ENCODE measurements at regions not wholly inside any gene's neighbourhood (a gene's known extent, or its start where the extent isn't known, plus 50 kb on each side); places are given as distances from the start of the nearest gene placed in this dataset.

DNA sequence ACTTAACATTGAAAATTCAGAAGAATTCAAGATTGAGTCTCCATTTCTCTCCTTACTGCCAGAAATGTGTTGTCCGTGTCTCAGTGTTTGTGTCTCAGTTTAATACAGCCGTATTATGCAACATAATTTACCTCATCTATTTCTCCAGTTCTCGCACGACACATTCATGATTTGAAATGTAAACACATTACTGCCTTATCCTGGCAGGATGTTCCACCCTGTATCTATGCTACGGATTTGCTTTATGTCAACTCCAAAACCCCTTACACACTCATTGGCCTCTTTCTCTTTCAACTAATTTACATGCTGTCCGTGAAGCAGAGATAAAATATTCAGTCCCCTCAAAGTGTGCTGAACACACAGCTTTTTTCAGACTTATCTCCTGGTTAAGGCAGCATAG lies 653.7 kb upstream of the SEMA3D start:
- no peak for TF ChIP-seq TCF12 (IDR thresholded peaks at IDR 0.05; ENCODE audit: low read depth)
- TF ChIP-seq, protein P1, sequence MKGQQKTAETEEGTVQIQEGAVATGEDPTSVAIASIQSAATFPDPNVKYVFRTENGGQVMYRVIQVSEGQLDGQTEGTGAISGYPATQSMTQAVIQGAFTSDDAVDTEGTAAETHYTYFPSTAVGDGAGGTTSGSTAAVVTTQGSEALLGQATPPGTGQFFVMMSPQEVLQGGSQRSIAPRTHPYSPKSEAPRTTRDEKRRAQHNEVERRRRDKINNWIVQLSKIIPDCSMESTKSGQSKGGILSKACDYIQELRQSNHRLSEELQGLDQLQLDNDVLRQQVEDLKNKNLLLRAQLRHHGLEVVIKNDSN (IDR thresholded peaks at IDR 0.05) = no peak
- no peak for TF ChIP-seq TEAD4 (IDR thresholded peaks at IDR 0.05)
- no peak for TF ChIP-seq TAF1 (IDR thresholded peaks at IDR 0.05; ENCODE audit: low read depth)
- no peak for TF ChIP-seq CREB1 (IDR thresholded peaks at IDR 0.05; ENCODE audit: low read depth)
- no peak for TF ChIP-seq YY1 (IDR thresholded peaks at IDR 0.05; ENCODE audit: low read depth)
- TF ChIP-seq NFIC (IDR thresholded peaks at IDR 0.05) = no peak
- TF ChIP-seq RAD21 (IDR thresholded peaks at IDR 0.05; ENCODE audit: low read depth) = no peak
- TF ChIP-seq FOXM1 (IDR thresholded peaks at IDR 0.05; ENCODE audit: borderline replicate concordance, low read depth) = no peak
- TF ChIP-seq, protein P2, sequence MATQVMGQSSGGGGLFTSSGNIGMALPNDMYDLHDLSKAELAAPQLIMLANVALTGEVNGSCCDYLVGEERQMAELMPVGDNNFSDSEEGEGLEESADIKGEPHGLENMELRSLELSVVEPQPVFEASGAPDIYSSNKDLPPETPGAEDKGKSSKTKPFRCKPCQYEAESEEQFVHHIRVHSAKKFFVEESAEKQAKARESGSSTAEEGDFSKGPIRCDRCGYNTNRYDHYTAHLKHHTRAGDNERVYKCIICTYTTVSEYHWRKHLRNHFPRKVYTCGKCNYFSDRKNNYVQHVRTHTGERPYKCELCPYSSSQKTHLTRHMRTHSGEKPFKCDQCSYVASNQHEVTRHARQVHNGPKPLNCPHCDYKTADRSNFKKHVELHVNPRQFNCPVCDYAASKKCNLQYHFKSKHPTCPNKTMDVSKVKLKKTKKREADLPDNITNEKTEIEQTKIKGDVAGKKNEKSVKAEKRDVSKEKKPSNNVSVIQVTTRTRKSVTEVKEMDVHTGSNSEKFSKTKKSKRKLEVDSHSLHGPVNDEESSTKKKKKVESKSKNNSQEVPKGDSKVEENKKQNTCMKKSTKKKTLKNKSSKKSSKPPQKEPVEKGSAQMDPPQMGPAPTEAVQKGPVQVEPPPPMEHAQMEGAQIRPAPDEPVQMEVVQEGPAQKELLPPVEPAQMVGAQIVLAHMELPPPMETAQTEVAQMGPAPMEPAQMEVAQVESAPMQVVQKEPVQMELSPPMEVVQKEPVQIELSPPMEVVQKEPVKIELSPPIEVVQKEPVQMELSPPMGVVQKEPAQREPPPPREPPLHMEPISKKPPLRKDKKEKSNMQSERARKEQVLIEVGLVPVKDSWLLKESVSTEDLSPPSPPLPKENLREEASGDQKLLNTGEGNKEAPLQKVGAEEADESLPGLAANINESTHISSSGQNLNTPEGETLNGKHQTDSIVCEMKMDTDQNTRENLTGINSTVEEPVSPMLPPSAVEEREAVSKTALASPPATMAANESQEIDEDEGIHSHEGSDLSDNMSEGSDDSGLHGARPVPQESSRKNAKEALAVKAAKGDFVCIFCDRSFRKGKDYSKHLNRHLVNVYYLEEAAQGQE (IDR thresholded peaks at IDR 0.05; ENCODE audit: low read depth) = no peak
- no peak for TF ChIP-seq CEBPB (IDR thresholded peaks at IDR 0.05)
- TF ChIP-seq ZBTB7A (IDR thresholded peaks at IDR 0.05; ENCODE audit: low read depth) = no peak
- no peak for TF ChIP-seq EGR1 (IDR thresholded peaks at IDR 0.05)

DNA sequence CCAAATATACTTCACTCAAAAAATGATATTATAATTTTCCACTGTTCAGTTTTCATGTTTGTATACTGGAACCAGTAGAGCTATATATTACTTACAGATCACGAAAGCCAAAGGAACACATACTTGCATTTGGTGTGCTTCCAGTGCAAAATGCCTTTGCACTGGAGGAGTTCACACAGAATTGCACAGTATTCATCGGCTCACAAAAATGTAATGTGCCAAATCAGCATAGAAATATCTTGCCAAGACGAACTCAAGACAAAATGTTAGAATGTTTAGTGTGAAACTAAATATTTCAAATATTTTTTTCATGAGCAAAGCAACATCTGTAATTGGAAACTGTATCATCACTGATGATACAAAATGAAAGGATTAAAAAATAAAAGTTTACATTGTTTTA lies 646.2 kb upstream of the SEMA3D start:
- TF ChIP-seq TAF1 (IDR thresholded peaks at IDR 0.05; ENCODE audit: low read depth) (no peak), TCF12 (IDR thresholded peaks at IDR 0.05; ENCODE audit: low read depth) (no peak), RAD21 (IDR thresholded peaks at IDR 0.05; ENCODE audit: low read depth) (no peak), FOXM1 (IDR thresholded peaks at IDR 0.05; ENCODE audit: borderline replicate concordance, low read depth) (no peak), EP300 (IDR thresholded peaks at IDR 0.05; ENCODE audit: borderline replicate concordance) (no peak), CEBPB (IDR thresholded peaks at IDR 0.05) (no peak), TEAD4 (IDR thresholded peaks at IDR 0.05) (no peak), EGR1 (IDR thresholded peaks at IDR 0.05) (no peak), YY1 (IDR thresholded peaks at IDR 0.05; ENCODE audit: low read depth) (no peak), CREB1 (IDR thresholded peaks at IDR 0.05; ENCODE audit: low read depth) (no peak), NFIC (IDR thresholded peaks at IDR 0.05) (no peak), ZBTB7A (IDR thresholded peaks at IDR 0.05; ENCODE audit: low read depth) (no peak)
- TF ChIP-seq, protein P3, sequence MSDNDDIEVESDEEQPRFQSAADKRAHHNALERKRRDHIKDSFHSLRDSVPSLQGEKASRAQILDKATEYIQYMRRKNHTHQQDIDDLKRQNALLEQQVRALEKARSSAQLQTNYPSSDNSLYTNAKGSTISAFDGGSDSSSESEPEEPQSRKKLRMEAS (IDR thresholded peaks at IDR 0.05) = no peak
- TF ChIP-seq, protein P2 (IDR thresholded peaks at IDR 0.05; ENCODE audit: low read depth) = no peak
- TF ChIP-seq, protein P1 (IDR thresholded peaks at IDR 0.05) = no peak

DNA sequence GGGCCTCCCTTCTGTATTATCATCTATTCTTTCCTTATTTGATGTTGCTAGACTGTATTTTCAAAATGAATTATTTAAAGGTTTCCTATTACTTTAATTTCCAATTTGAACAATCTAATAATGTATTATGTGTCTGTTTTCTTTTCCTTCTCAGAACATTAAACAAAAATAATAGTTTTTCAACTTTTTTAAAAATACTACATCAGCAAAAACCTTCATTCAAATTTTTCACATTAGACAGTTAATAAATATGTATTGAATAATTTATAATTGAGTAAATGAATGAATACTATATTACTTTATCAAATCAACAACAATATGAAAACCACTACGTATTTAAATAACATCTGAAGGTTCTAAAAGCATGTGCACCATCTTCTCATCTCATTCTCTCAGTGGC lies 644.1 kb upstream of the SEMA3D start:
- no peak for TF ChIP-seq FOXM1 (IDR thresholded peaks at IDR 0.05; ENCODE audit: borderline replicate concordance, low read depth)
- no peak for TF ChIP-seq TEAD4 (IDR thresholded peaks at IDR 0.05)
- TF ChIP-seq, protein P3 (IDR thresholded peaks at IDR 0.05) = no peak
- TF ChIP-seq CREB1 (IDR thresholded peaks at IDR 0.05; ENCODE audit: low read depth) = no peak
- TF ChIP-seq TAF1 (IDR thresholded peaks at IDR 0.05; ENCODE audit: low read depth) = no peak
- no peak for TF ChIP-seq TCF12 (IDR thresholded peaks at IDR 0.05; ENCODE audit: low read depth)
- no peak for TF ChIP-seq EGR1 (IDR thresholded peaks at IDR 0.05)
- no peak for TF ChIP-seq EP300 (IDR thresholded peaks at IDR 0.05; ENCODE audit: borderline replicate concordance)

DNA sequence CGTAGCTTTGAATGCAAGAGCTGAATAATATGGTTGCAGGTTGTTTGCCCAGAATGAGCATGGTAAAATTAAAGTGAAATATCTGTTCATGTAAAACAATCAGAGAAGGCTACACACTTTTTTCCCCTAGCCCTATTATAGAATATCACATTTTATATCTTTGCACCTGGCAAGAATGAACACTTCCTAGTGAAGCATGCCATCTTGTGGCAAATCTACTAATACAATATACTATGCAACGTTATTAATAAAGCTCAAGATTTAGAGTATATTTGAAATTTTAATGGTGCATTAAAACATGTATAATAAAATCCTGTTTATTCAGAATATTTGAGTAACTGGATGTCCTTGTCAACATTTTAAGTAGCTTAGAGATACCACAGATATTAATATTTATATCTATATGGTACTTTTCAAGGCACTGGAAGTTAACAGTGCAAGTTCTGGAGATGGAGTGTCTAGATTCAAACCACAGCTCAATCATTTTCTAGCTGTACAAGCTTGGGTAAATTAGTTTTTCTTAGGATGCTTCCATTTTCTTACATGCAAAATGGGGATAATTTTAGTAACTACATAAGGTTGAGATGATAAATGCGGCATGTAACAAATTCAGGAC lies 643.1 kb upstream of the SEMA3D start:
- TF ChIP-seq, protein P1 (IDR thresholded peaks at IDR 0.05) = no peak
- peak; percentile 69 for TF ChIP-seq RAD21 (IDR thresholded peaks at IDR 0.05; ENCODE audit: low read depth)

DNA sequence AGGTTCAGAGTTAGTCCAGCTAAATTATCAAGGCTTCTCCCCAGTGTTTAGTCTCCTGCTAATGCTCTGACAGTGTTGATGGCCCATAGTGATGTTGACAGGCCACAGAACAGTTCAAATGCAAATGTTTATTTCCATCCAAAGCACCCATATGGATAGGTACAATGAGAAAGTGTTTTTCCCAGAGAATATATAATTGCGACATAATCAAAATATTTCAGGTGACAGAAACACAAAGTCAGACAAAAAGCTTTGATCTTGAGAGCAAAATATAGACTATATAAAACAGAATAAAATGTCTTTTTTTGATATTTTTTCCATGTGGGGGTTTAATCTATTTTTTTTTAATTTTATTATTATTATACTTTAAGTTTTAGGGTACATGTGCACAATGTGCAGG lies 642.3 kb upstream of the SEMA3D start:
- no peak for TF ChIP-seq YY1 (IDR thresholded peaks at IDR 0.05; ENCODE audit: low read depth)

DNA sequence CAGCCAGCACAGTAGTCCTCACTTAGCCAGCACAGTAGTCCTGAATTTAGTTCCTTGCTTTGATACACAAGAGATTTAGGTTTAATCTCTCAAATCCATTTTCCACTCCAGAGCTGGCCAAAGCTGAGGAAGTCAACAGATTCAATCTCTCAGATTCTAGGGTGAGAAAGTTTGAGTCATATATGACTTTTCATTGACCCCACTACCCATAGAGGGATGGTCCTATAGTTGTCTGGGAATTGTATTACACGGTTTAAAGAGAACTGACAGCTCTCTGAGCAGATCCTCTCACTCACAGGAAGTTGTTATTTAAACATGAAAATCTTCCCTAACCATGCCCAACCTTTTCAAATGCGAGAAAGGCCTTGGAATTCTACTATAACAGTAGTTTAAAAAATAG lies 641.8 kb upstream of the SEMA3D start:
- no peak for TF ChIP-seq EGR1 (IDR thresholded peaks at IDR 0.05)
- no peak for TF ChIP-seq TCF12 (IDR thresholded peaks at IDR 0.05; ENCODE audit: low read depth)
- TF ChIP-seq ZBTB7A (IDR thresholded peaks at IDR 0.05; ENCODE audit: low read depth) = no peak
- TF ChIP-seq CREB1 (IDR thresholded peaks at IDR 0.05; ENCODE audit: low read depth) = no peak
- no peak for TF ChIP-seq CEBPB (IDR thresholded peaks at IDR 0.05)
- TF ChIP-seq TAF1 (IDR thresholded peaks at IDR 0.05; ENCODE audit: low read depth) = no peak
- no peak for TF ChIP-seq NFIC (IDR thresholded peaks at IDR 0.05)
- TF ChIP-seq, protein P1 (IDR thresholded peaks at IDR 0.05) = no peak
- no peak for TF ChIP-seq EP300 (IDR thresholded peaks at IDR 0.05; ENCODE audit: borderline replicate concordance)
- TF ChIP-seq, protein P3 (IDR thresholded peaks at IDR 0.05) = no peak
- TF ChIP-seq RAD21 (IDR thresholded peaks at IDR 0.05; ENCODE audit: low read depth) = no peak
- no peak for TF ChIP-seq YY1 (IDR thresholded peaks at IDR 0.05; ENCODE audit: low read depth)
- TF ChIP-seq, protein P2 (IDR thresholded peaks at IDR 0.05; ENCODE audit: low read depth) = no peak
- no peak for TF ChIP-seq FOXM1 (IDR thresholded peaks at IDR 0.05; ENCODE audit: borderline replicate concordance, low read depth)

All from Ishikawa (cell line).